VCaP (cell line): ENCODE measurements at regions not wholly inside any gene's neighbourhood (a gene's known extent, or its start where the extent isn't known, plus 50 kb on each side); places are given as distances from the start of the nearest gene placed in this dataset.

Experiments
- H3K27ac ChIP-seq: fragments of 450-650 bp; 2 replicates; pipeline ENCODE4 v1.5.1; 2017
- CTCF ChIP-seq: fragments of 450-650 bp; conservative IDR thresholded peaks from 2 replicates; pipeline ENCODE4 v1.5.1; 2017; ENCODE audit warnings: mild to moderate bottlenecking, moderate library complexity

- no peak for TF ChIP-seq CTCF
- no peak overlapping the region for H3K27ac ChIP-seq
These were observed 182.1 kb upstream of the DAB1 start for GRCh38 chr1:57605933-57606332.

- H3K27ac ChIP-seq = no peak overlapping the region
- TF ChIP-seq CTCF = no peak
These were observed 179.8 kb upstream of the DAB1 start for GRCh38 chr1:57603696-57604095.

GRCh38 chr1:57600424-57600823 lies 176.6 kb upstream of the DAB1 start:
- no peak overlapping the region for H3K27ac ChIP-seq
- TF ChIP-seq CTCF = no peak

GRCh38 chr1:57599236-57599994 lies 175.6 kb upstream of the DAB1 start:
- no peak overlapping the region for H3K27ac ChIP-seq

GRCh38 chr1:57597036-57597435 lies 173.2 kb upstream of the DAB1 start:
- TF ChIP-seq CTCF = no peak
- no peak overlapping the region for H3K27ac ChIP-seq

More at GRCh38 chr1:57599236-57599994, 175.6 kb upstream of the DAB1 start:
- TF ChIP-seq CTCF = no peak

GRCh38 chr1:57594002-57594401 lies 170.1 kb upstream of the DAB1 start:
- no peak overlapping the region for H3K27ac ChIP-seq
- no peak for TF ChIP-seq CTCF

GRCh38 chr1:57591842-57592241 lies 168.0 kb upstream of the DAB1 start:
- no peak overlapping the region for H3K27ac ChIP-seq
- no peak for TF ChIP-seq CTCF
